HG03045 (cell line): ENCODE measurements at regions not wholly inside any gene's neighbourhood (a gene's known extent, or its start where the extent isn't known, plus 50 kb on each side); places are given as distances from the start of the nearest gene placed in this dataset.
"Not testable (repeated sequence)": the region's sequence is repeated elsewhere in the genome, so short reads cannot be mapped to it uniquely, and the experiment has no call there.

Experiments used
- ATAC-seq: cut with Tn5 transposase; IDR thresholded peaks from one replicate; pipeline ENCODE4 v1.9.1; 2021; ENCODE audit warnings: mild to moderate bottlenecking, moderate library complexity; ENCODE audit not compliant: unreplicated experiment

GRCh38 chr5:156169495-156169894 lies 157.5 kb upstream of the SGCD start:
- no peak for ATAC-seq

- ATAC-seq: no peak
These were observed 156.5 kb upstream of the SGCD start for GRCh38 chr5:156170351-156170961.

GRCh38 chr5:156174225-156174624 lies 152.7 kb upstream of the SGCD start:
- no peak for ATAC-seq

GRCh38 chr5:156178117-156178516 lies 148.8 kb upstream of the SGCD start:
- ATAC-seq: no peak

GRCh38 chr5:156181656-156182055 lies 145.3 kb upstream of the SGCD start:
- no peak for ATAC-seq

GRCh38 chr5:156182174-156182967 lies 144.6 kb upstream of the SGCD start:
- ATAC-seq: no peak

- no peak for ATAC-seq
These were observed 140.2 kb upstream of the SGCD start for GRCh38 chr5:156186760-156187159.

GRCh38 chr5:156188016-156188415 lies 138.9 kb upstream of the SGCD start:
- no peak for ATAC-seq

- no peak for ATAC-seq
These were observed 137.3 kb upstream of the SGCD start for GRCh38 chr5:156189628-156190027.

- ATAC-seq: no peak
These were observed 135.4 kb upstream of the SGCD start for GRCh38 chr5:156191547-156191946.

- no peak for ATAC-seq
These were observed 129.8 kb upstream of the SGCD start for GRCh38 chr5:156197042-156197635.

- no peak for ATAC-seq
These were observed 127.9 kb upstream of the SGCD start for GRCh38 chr5:156199045-156199444.

GRCh38 chr5:156200938-156201787 lies 125.8 kb upstream of the SGCD start:
- ATAC-seq: no peak

- no peak for ATAC-seq
These were observed 125.1 kb upstream of the SGCD start for GRCh38 chr5:156201788-156202403.

- ATAC-seq: no peak
These were observed 118.7 kb upstream of the SGCD start for GRCh38 chr5:156208271-156208670.

GRCh38 chr5:156218367-156219158 lies 108.4 kb upstream of the SGCD start:
- no peak for ATAC-seq

- no peak for ATAC-seq
These were observed 107.4 kb upstream of the SGCD start for GRCh38 chr5:156219483-156220005.

- ATAC-seq: no peak
These were observed 105.1 kb upstream of the SGCD start for GRCh38 chr5:156221816-156222215.

- ATAC-seq: no peak
These were observed 103.4 kb upstream of the SGCD start for GRCh38 chr5:156223547-156223946.

- not testable (repeated sequence) for ATAC-seq
These were observed 100.5 kb upstream of the SGCD start for GRCh38 chr5:156226485-156226884.
